ENCODE measurements at regions not wholly inside any gene's neighbourhood (a gene's known extent, or its start where the extent isn't known, plus 50 kb on each side); places are given as distances from the start of the nearest gene placed in this dataset.

- no peak for DNase-seq
Observed at GRCh38 chr16:64657316-64658011, 464.4 kb downstream of the CDH11 start.

GRCh38 chr16:64656471-64656870 lies 465.4 kb downstream of the CDH11 start:
- no peak for DNase-seq

GRCh38 chr16:64654178-64654577 lies 467.7 kb downstream of the CDH11 start:
- DNase-seq = no peak

- peak in 4 of 51 donors; percentile 0 to 5 (median 2) for DNase-seq
Observed at GRCh38 chr16:64648282-64648681, 473.6 kb downstream of the CDH11 start.

GRCh38 chr16:64641343-64641742 lies 480.5 kb downstream of the CDH11 start:
- DNase-seq = no peak

GRCh38 chr16:64638766-64639165 lies 483.1 kb downstream of the CDH11 start:
- DNase-seq = no peak

GRCh38 chr16:64629622-64630021 lies 492.2 kb downstream of the CDH11 start:
- no peak for DNase-seq

GRCh38 chr16:64627781-64628180 lies 494.1 kb downstream of the CDH11 start:
- peak in 22 of 51 donors; percentile 2 to 61 (median 22) for DNase-seq

- no peak for DNase-seq
Observed at GRCh38 chr16:64627288-64627687, 494.6 kb downstream of the CDH11 start.

GRCh38 chr16:64626776-64627175 lies 495.1 kb downstream of the CDH11 start:
- DNase-seq = no peak

- no peak for DNase-seq
Observed at GRCh38 chr16:64621616-64622015, 500.2 kb downstream of the CDH11 start.

- DNase-seq = no peak
Observed at GRCh38 chr16:64617836-64618476, 503.9 kb downstream of the CDH11 start.

- DNase-seq = peak in 20 of 51 donors; percentile 0 to 39 (median 10)
Observed at GRCh38 chr16:64615630-64616280, 506.1 kb downstream of the CDH11 start.

- no peak for DNase-seq
Observed at GRCh38 chr16:64596196-64596595, 525.7 kb downstream of the CDH11 start.

- no peak for DNase-seq
Observed at GRCh38 chr16:64590513-64590912, 531.4 kb downstream of the CDH11 start.

- DNase-seq = no peak
Observed at GRCh38 chr16:64589836-64590235, 532.0 kb downstream of the CDH11 start.

- DNase-seq = peak in 1 of 51 donors; percentile 0
Observed at GRCh38 chr16:64586781-64587180, 535.1 kb downstream of the CDH11 start.

- DNase-seq = no peak
Observed at GRCh38 chr16:64585367-64585766, 536.5 kb downstream of the CDH11 start.

GRCh38 chr16:64580558-64580957 lies 541.3 kb downstream of the CDH11 start:
- no peak for DNase-seq

- DNase-seq = no peak
Observed at GRCh38 chr16:64579712-64580111, 542.2 kb downstream of the CDH11 start.

GRCh38 chr16:64545768-64546167 lies 576.1 kb downstream of the CDH11 start:
- no peak for DNase-seq

- DNase-seq = no peak
Observed at GRCh38 chr16:64544859-64545258, 577.0 kb downstream of the CDH11 start.

GRCh38 chr16:64543441-64543840 lies 578.4 kb downstream of the CDH11 start:
- no peak for DNase-seq

Measured in hypothalamus (tissue), 51 donors.